Neural cell (in vitro differentiated cells): ENCODE measurements at regions not wholly inside any gene's neighbourhood (a gene's known extent, or its start where the extent isn't known, plus 50 kb on each side); places are given as distances from the start of the nearest gene placed in this dataset.

Source experiments
- CTCF ChIP-seq: fragments of 450-650 bp; IDR thresholded peaks from 2 replicates; pipeline ENCODE4 v1.5.1; 2014; ENCODE audit warnings: antibody characterized with exemption, mild to moderate bottlenecking, moderate library complexity; ENCODE audit not compliant: poor library complexity, severe bottlenecking
- EZH2 ChIP-seq: fragments of 200-600, 300-800 bp; shearing (Covaris generic), sonication (generic); IDR thresholded peaks from 2 replicates; pipeline ENCODE4 v1.6.1; 2014; ENCODE audit warnings: antibody characterized with exemption, low read length, borderline replicate concordance, mild to moderate bottlenecking; ENCODE audit not compliant: insufficient read depth, poor library complexity, severe bottlenecking
- POLR2AphosphoS5 ChIP-seq: IDR thresholded peaks from 2 replicates; pipeline ENCODE4 v1.6.1; 2012
- RAD21 ChIP-seq: fragments of 450-650 bp; conservative IDR thresholded peaks from 2 replicates; pipeline ENCODE4 v1.6.1; 2014; ENCODE audit warnings: antibody characterized with exemption, mild to moderate bottlenecking, moderate library complexity
- REST ChIP-seq: IDR thresholded peaks from 2 replicates; pipeline ENCODE4 v1.6.1; 2012; ENCODE audit warnings: borderline replicate concordance
- TAF1 ChIP-seq: IDR thresholded peaks from 2 replicates; pipeline ENCODE4 v1.6.1; 2012; ENCODE audit warnings: low read depth

- TF ChIP-seq EZH2: no peak
- TF ChIP-seq CTCF: no peak
- no peak for TF ChIP-seq TAF1
- no peak for TF ChIP-seq REST
- TF ChIP-seq POLR2AphosphoS5: no peak
- TF ChIP-seq RAD21: no peak
Observed at GRCh38 chr15:47339800-47340570, 377.3 kb upstream of the SEMA6D start.
